ENCODE measurements at regions not wholly inside any gene's neighbourhood (a gene's known extent, or its start where the extent isn't known, plus 50 kb on each side); places are given as distances from the start of the nearest gene placed in this dataset.

DNA sequence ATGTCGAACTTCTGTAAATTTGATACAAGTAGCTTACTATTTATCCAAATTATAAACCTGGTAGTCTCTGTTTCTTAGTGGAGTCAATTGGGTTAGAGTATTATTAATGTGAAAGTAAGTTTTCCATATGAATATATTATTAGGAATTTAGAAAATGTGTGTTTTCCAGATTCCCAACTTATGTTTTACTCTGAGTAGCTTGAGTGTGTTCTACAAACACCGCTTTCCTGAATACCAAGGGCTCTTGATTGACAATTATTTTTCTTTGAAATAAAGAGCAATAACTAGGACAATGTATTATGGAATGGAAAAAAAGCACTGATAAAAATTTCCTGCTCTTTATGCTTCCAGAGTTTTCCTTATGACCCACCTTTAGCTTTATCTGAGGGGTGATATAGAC is 233.6 kb downstream of the POSTN start:
- DNase-seq (ENCODE audit: low read depth), result no peak
- no peak overlapping the region for H3K4me3 ChIP-seq (ENCODE audit: low read depth, low read length)
- TF ChIP-seq, protein P1, sequence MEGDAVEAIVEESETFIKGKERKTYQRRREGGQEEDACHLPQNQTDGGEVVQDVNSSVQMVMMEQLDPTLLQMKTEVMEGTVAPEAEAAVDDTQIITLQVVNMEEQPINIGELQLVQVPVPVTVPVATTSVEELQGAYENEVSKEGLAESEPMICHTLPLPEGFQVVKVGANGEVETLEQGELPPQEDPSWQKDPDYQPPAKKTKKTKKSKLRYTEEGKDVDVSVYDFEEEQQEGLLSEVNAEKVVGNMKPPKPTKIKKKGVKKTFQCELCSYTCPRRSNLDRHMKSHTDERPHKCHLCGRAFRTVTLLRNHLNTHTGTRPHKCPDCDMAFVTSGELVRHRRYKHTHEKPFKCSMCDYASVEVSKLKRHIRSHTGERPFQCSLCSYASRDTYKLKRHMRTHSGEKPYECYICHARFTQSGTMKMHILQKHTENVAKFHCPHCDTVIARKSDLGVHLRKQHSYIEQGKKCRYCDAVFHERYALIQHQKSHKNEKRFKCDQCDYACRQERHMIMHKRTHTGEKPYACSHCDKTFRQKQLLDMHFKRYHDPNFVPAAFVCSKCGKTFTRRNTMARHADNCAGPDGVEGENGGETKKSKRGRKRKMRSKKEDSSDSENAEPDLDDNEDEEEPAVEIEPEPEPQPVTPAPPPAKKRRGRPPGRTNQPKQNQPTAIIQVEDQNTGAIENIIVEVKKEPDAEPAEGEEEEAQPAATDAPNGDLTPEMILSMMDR (IDR thresholded peaks at IDR 0.05; ENCODE audit: insufficient read depth, low read depth, low read length), result no peak

DNA sequence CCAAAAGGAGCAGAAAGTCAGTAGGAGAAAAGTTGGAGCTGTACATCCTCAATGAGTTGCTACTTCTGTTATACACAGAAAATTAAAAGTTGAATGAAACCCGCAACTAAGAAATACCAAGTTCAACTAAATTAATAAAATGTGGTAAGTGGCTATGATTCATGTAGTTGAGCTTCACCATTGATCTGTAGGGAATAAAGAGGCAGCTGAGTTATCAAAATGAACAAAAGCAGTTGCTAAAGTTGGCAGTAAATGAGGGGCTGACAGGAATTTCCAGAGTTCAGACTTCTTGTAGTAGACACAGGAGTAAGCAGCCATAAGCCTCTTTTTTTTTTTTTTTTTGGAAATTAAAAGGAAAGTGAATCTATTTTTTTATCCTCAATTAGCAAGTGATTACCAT is 234.6 kb downstream of the POSTN start:
- DNase-seq (ENCODE audit: low read depth), result no peak
- TF ChIP-seq, protein P1 (IDR thresholded peaks at IDR 0.05; ENCODE audit: insufficient read depth, low read depth, low read length), result no peak
- H3K4me3 ChIP-seq (ENCODE audit: low read depth, low read length), result no peak overlapping the region

DNA sequence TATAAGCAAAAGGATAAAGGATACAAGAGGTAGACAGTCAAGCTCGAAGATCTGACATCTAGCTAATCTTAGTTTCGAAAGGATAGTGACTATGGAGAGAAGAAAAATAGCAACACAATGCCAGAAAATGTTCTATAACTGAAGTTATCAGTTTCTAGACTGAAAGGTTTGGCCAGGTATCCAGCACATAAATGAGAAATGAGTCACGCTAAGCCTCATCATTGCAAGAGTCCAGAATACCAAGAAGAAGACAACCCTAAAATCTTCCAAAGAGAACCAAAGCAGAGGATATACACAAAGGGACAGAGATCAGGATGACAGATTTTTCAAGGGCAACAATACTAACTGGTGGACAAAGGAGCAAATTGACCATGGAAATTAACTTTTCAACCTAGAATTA is 237.0 kb downstream of the POSTN start:
- H3K4me3 ChIP-seq (ENCODE audit: low read depth, low read length), result no peak overlapping the region
- no peak for DNase-seq (ENCODE audit: low read depth)
- TF ChIP-seq, protein P1 (IDR thresholded peaks at IDR 0.05; ENCODE audit: insufficient read depth, low read depth, low read length), result no peak

DNA sequence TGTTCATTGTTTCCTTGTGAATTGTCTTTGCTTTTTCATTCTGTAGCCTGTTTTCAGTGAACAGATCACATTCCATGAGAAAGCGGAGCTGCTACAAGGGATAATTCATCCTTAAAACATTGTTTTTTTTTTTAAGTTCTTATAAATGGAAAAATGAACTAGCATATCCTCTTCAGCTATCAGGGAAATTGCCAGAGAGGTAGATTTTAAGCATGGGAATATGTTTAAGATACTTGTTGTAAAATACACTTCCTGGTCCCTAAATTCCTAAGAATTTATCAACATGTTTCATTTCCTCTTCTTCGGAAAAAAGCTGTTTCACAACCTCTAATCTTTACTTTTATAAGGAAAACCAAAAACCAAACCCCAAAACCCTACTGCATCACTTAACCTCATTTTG is 238.0 kb downstream of the POSTN start:
- TF ChIP-seq, protein P1 (IDR thresholded peaks at IDR 0.05; ENCODE audit: insufficient read depth, low read depth, low read length), result no peak
- H3K4me3 ChIP-seq (ENCODE audit: low read depth, low read length), result no peak overlapping the region
- peak; percentile 29 for DNase-seq (ENCODE audit: low read depth)

DNA sequence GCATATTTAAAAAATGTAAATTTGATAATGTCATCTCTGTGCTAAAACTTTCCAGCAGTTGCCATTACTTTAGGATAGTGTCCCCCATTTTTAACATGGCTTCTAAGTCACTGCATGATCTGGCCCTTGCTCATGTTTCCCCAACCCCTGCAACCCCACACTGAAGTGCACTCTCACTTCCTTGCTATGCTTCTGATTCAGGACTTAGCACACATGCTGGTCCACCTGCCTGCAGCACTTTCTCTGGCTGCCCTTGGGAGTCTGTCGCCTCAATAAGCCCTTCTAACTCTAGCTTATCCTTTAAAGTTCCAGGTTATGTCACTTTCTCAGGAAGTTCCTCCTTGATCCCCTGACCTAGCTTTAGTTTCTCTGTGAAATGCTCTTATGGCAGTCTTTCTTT is 241.0 kb downstream of the POSTN start:
- TF ChIP-seq, protein P1 (IDR thresholded peaks at IDR 0.05; ENCODE audit: insufficient read depth, low read depth, low read length), result no peak
- no peak for DNase-seq (ENCODE audit: low read depth)
- H3K4me3 ChIP-seq (ENCODE audit: low read depth, low read length), result no peak overlapping the region

DNA sequence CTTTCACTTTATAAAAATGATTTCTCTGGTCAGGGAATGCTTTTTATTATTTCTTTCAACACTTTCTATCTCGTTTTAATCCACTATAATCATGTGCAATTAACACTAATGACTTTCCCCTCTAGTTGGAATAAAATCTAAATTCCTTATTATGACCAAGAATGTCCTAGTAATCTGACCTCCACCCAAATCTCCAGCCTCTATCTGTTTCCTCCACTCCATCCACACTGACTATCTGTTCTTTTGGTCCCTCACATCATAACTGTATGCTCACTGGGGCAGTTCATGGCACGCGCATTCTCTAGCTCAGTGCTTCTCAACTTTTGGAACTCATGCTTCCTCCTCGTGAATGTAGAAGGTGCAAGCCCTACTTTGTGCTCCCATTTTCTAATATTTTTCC is 244.7 kb downstream of the POSTN start:
- no peak for DNase-seq (ENCODE audit: low read depth)
- no peak overlapping the region for H3K4me3 ChIP-seq (ENCODE audit: low read depth, low read length)
- TF ChIP-seq, protein P1 (IDR thresholded peaks at IDR 0.05; ENCODE audit: insufficient read depth, low read depth, low read length), result no peak

DNA sequence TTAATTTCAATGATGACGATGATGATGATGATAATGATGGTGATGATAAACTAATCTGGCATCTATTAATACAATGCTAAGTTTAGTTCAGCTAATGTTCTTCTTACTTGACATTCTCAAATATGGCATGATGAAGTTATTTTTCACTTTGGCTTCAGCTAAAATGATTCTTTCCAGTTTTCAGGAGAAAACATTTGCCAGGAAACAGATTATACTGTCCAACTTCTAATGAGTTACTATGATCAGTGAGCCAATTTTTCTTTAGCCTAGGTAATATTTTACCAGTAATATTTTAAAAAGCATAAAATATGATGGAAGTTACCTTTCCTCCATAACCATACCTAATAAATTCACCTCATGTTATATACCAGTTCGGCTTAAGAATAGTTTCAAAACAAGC is 245.7 kb upstream of the CSNK1A1L start:
- TF ChIP-seq, protein P1 (IDR thresholded peaks at IDR 0.05; ENCODE audit: insufficient read depth, low read depth, low read length), result no peak
- no peak overlapping the region for H3K4me3 ChIP-seq (ENCODE audit: low read depth, low read length)
- no peak for DNase-seq (ENCODE audit: low read depth)
